ENCODE measurements at regions not wholly inside any gene's neighbourhood (a gene's known extent, or its start where the extent isn't known, plus 50 kb on each side); places are given as distances from the start of the nearest gene placed in this dataset.

GRCh38 chr1:239979456-239979855 lies 112.2 kb upstream of the FMN2 start:
- DNase-seq (ENCODE audit: extremely low read depth in 1 of 4, low spot score in 3 of 4), result no peak

GRCh38 chr1:239982762-239983161 lies 108.9 kb upstream of the FMN2 start:
- DNase-seq (ENCODE audit: extremely low read depth in 1 of 4, low spot score in 3 of 4) (no peak), FAIRE-seq (no peak), ATAC-seq (no peak)
- in situ Hi-C loops (cut with MboI), result no loop called here
- H2AFZ ChIP-seq (ENCODE audit: low read depth, low read length), result no peak overlapping the region
- no peaks in the 10 kb centered on the region for H3K36me3 ChIP-seq (ENCODE audit: control insufficient read depth, insufficient read depth, low read length)
- POLR2A ChIA-PET, result interaction anchor here (0.6 kb wide), 1 partner anchor 25 kb away, joined by 3 read pairs; no protein-coding TSS in a partner anchor
- H3K27ac ChIP-seq (ENCODE audit: extremely low read depth, low read depth, low read length), result no peak overlapping the region
- 0% methylated on average over 2 of the region's 2 CpGs for WGBS (ENCODE audit: insufficient coverage, low coverage, missing lambda C conversion rate)
- H3K27me3 ChIP-seq (ENCODE audit: control insufficient read depth in 2 of 2, insufficient read depth in 2 of 2, low read length in 2 of 2), result no peaks in the 10 kb centered on the region
- H3K4me1 ChIP-seq (replicated peaks in 1 of 2; ENCODE audit: control insufficient read depth in 2 of 2, insufficient read depth in 2 of 2, low read length in 2 of 2), result no peaks in the 10 kb centered on the region
- H3K9me3 ChIP-seq (replicated peaks; ENCODE audit: control insufficient read depth, insufficient read depth, low read depth, low read length), result no peaks in the 10 kb centered on the region; the same call in 1 of the 2 replicates
- no peaks in the 10 kb centered on the region for H3K9me1 ChIP-seq (ENCODE audit: control insufficient read depth, insufficient read depth, low read length)
- H3K9ac ChIP-seq (ENCODE audit: insufficient read depth in 1 of 2, low read depth in 2 of 2, low read length in 2 of 2), result no peak overlapping the region
- H3K4me3 ChIP-seq, result no peak overlapping the region
- H3K79me2 ChIP-seq (ENCODE audit: control insufficient read depth, insufficient read depth, low read length), result no peaks in the 10 kb centered on the region
- CTCF ChIA-PET (ENCODE audit: low intra/inter-chr PET ratio), result no interaction called here
- H3K4me2 ChIP-seq (ENCODE audit: insufficient read depth, low read length), result no peak overlapping the region
- BruUV-seq (replicated peaks), result no TSS peak
- H4K20me1 ChIP-seq (replicated peaks; ENCODE audit: control insufficient read depth, insufficient read depth, low read length), result no peaks in the 10 kb centered on the region
- intact Hi-C loops (cut with micrococcal nuclease), result no loop called here
- no peak for TF ChIP-seq TEAD2 (tag; IDR thresholded peaks at IDR 0.05)
- TF ChIP-seq NCOA6 (IDR thresholded peaks at IDR 0.05), result no peak
- TF ChIP-seq E2F5 (CRISPR knock-in tag; IDR thresholded peaks at IDR 0.05), result no peak
- TF ChIP-seq TARDBP (IDR thresholded peaks at IDR 0.05), result no peak
- TF ChIP-seq KDM1A (IDR thresholded peaks at IDR 0.05), result no peak
- TF ChIP-seq THRA (IDR thresholded peaks at IDR 0.05), result no peak
- TF ChIP-seq EHMT2 (IDR thresholded peaks at IDR 0.05), result no peak

More at GRCh38 chr1:239979456-239979855, 112.2 kb upstream of the FMN2 start:
- Histone ChIP-seq H3K27ac (ENCODE audit: extremely low read depth, low read depth, low read length) (no peak overlapping the region), H3K9me3 (replicated peaks; ENCODE audit: control insufficient read depth, insufficient read depth, low read depth, low read length) (no peaks in the 10 kb centered on the region; the same call in 1 of the 2 replicates), H3K4me1 (replicated peaks in 1 of 2; ENCODE audit: control insufficient read depth in 2 of 2, insufficient read depth in 2 of 2, low read length in 2 of 2) (no peaks in the 10 kb centered on the region), H3K4me2 (ENCODE audit: insufficient read depth, low read length) (no peak overlapping the region), H3K9ac (ENCODE audit: insufficient read depth in 1 of 2, low read depth in 2 of 2, low read length in 2 of 2) (no peak overlapping the region), H3K27me3 (ENCODE audit: control insufficient read depth in 2 of 2, insufficient read depth in 2 of 2, low read length in 2 of 2) (no peaks in the 10 kb centered on the region), H3K4me3 (no peak overlapping the region), H3K79me2 (ENCODE audit: control insufficient read depth, insufficient read depth, low read length) (no peaks in the 10 kb centered on the region), H4K20me1 (replicated peaks; ENCODE audit: control insufficient read depth, insufficient read depth, low read length) (no peaks in the 10 kb centered on the region), H2AFZ (ENCODE audit: low read depth, low read length) (no peak overlapping the region), H3K9me1 (ENCODE audit: control insufficient read depth, insufficient read depth, low read length) (no peaks in the 10 kb centered on the region), H3K36me3 (ENCODE audit: control insufficient read depth, insufficient read depth, low read length) (no peaks in the 10 kb centered on the region)
- no TSS peak for BruUV-seq (replicated peaks)
- TF ChIP-seq ZFP36 (IDR thresholded peaks at IDR 0.05; ENCODE audit: low read depth, low read length, partially characterized antibody) (peak; percentile 81), ZNF174 (CRISPR knock-in tag; IDR thresholded peaks at IDR 0.05) (no peak)
- in situ Hi-C loops (cut with MboI) (no loop called here), intact Hi-C loops (cut with micrococcal nuclease) (loop anchor here (5.0 kb wide), 1 partner anchor 572 kb away; no protein-coding TSS in a partner anchor)
- ChIA-PET POLR2A (no interaction called here), CTCF (ENCODE audit: low intra/inter-chr PET ratio) (no interaction called here)
- FAIRE-seq, result no peak
- WGBS (ENCODE audit: insufficient coverage, low coverage, missing lambda C conversion rate), result 0% methylated on average over 4 of the region's 4 CpGs
- ATAC-seq, result no peak

All from K562 (cell line).